ENCODE measurements at regions not wholly inside any gene's neighbourhood (a gene's known extent, or its start where the extent isn't known, plus 50 kb on each side); places are given as distances from the start of the nearest gene placed in this dataset.

GRCh38 chr11:92035488-92035887, 189.1 kb upstream of the FAT3 start:
- TF ChIP-seq CTCF (IDR thresholded peaks at IDR 0.05), result no peak
- TF ChIP-seq EZH2 (IDR thresholded peaks at IDR 0.05; ENCODE audit: borderline replicate concordance, insufficient read depth, low read depth, low read length, poor library complexity, severe bottlenecking), result no peak
